SH-SY5Y (cell line): ENCODE measurements at regions not wholly inside any gene's neighbourhood (a gene's known extent, or its start where the extent isn't known, plus 50 kb on each side); places are given as distances from the start of the nearest gene placed in this dataset.
A peak's percentile ranks its signal among the peaks of the same experiment; 100 is the strongest.

ENCODE experiments used
- GATA2 ChIP-seq: IDR thresholded peaks from 2 replicates; pipeline ENCODE4 v1.6.1; 2011; ENCODE audit warnings: mild to moderate bottlenecking, low read depth, low read length
- GATA3 ChIP-seq: IDR thresholded peaks from 2 replicates; pipeline ENCODE4 v1.6.1; 2011; ENCODE audit warnings: low read depth, mild to moderate bottlenecking, low read length, moderate library complexity

GRCh38 chr20:39395478-39396291 lies 433.5 kb downstream of the DHX35 start:
- no peak for TF ChIP-seq GATA3
- TF ChIP-seq GATA2: no peak

- TF ChIP-seq GATA2 (no peak), GATA3 (no peak)
Measured at GRCh38 chr20:39394461-39394860, 432.3 kb downstream of the DHX35 start.

- TF ChIP-seq GATA3 (no peak), GATA2 (no peak)
Measured at GRCh38 chr20:39390186-39390585, 428.0 kb downstream of the DHX35 start.

GRCh38 chr20:39381595-39381994 lies 419.5 kb downstream of the DHX35 start:
- TF ChIP-seq GATA2 (no peak), GATA3 (no peak)

- TF ChIP-seq GATA2: no peak
- no peak for TF ChIP-seq GATA3
Measured at GRCh38 chr20:39378776-39379175, 416.6 kb downstream of the DHX35 start.

- TF ChIP-seq GATA3: no peak
- TF ChIP-seq GATA2: no peak
Measured at GRCh38 chr20:39376788-39377187, 414.6 kb downstream of the DHX35 start.

GRCh38 chr20:39364320-39364719 lies 402.2 kb downstream of the DHX35 start:
- TF ChIP-seq GATA2 (no peak), GATA3 (no peak)

GRCh38 chr20:39359981-39360620 lies 398.0 kb downstream of the DHX35 start:
- TF ChIP-seq GATA3 (no peak), GATA2 (no peak)

GRCh38 chr20:39358052-39358451 lies 395.9 kb downstream of the DHX35 start:
- TF ChIP-seq GATA2: no peak
- no peak for TF ChIP-seq GATA3

GRCh38 chr20:39356908-39357307 lies 394.8 kb downstream of the DHX35 start:
- TF ChIP-seq GATA3 (no peak), GATA2 (no peak)

- no peak for TF ChIP-seq GATA2
- no peak for TF ChIP-seq GATA3
Measured at GRCh38 chr20:39349240-39349639, 387.1 kb downstream of the DHX35 start.

GRCh38 chr20:39347626-39348025 lies 385.5 kb downstream of the DHX35 start:
- TF ChIP-seq GATA3 (no peak), GATA2 (no peak)

GRCh38 chr20:39342463-39342862 lies 380.3 kb downstream of the DHX35 start:
- no peak for TF ChIP-seq GATA3
- no peak for TF ChIP-seq GATA2

- TF ChIP-seq GATA2: no peak
- TF ChIP-seq GATA3: no peak
Measured at GRCh38 chr20:39338469-39339376, 376.6 kb downstream of the DHX35 start.

GRCh38 chr20:39333211-39333610 lies 371.1 kb downstream of the DHX35 start:
- TF ChIP-seq GATA2 (no peak), GATA3 (no peak)

GRCh38 chr20:39328347-39328746 lies 366.2 kb downstream of the DHX35 start:
- peak; percentile 51 for TF ChIP-seq GATA3
- TF ChIP-seq GATA2: peak; percentile 74

- TF ChIP-seq GATA2 (no peak), GATA3 (no peak)
Measured at GRCh38 chr20:39326050-39326449, 363.9 kb downstream of the DHX35 start.
